HG03354 (cell line): ENCODE measurements at regions not wholly inside any gene's neighbourhood (a gene's known extent, or its start where the extent isn't known, plus 50 kb on each side); places are given as distances from the start of the nearest gene placed in this dataset.
"Not testable (repeated sequence)": the region's sequence is repeated elsewhere in the genome, so short reads cannot be mapped to it uniquely, and the experiment has no call there.

ENCODE experiments used
- ATAC-seq: cut with Tn5 transposase; IDR thresholded peaks from one replicate; pipeline ENCODE4 v1.9.1; 2021; ENCODE audit warnings: mild to moderate bottlenecking; ENCODE audit not compliant: unreplicated experiment, poor library complexity, severe bottlenecking

- no peak for ATAC-seq
Observed at GRCh38 chr20:48394415-48395081, 433.3 kb downstream of the PREX1 start.

GRCh38 chr20:48393737-48394314 lies 434.0 kb downstream of the PREX1 start:
- no peak for ATAC-seq

- no peak for ATAC-seq
Observed at GRCh38 chr20:48393311-48393685, 434.5 kb downstream of the PREX1 start.

- ATAC-seq = no peak
Observed at GRCh38 chr20:48392407-48393310, 435.1 kb downstream of the PREX1 start.

- ATAC-seq = no peak
Observed at GRCh38 chr20:48390981-48391380, 436.8 kb downstream of the PREX1 start.

- no peak for ATAC-seq
Observed at GRCh38 chr20:48387675-48388074, 440.1 kb downstream of the PREX1 start.

- ATAC-seq = no peak
Observed at GRCh38 chr20:48385527-48385926, 442.3 kb downstream of the PREX1 start.

- no peak for ATAC-seq
Observed at GRCh38 chr20:48385114-48385513, 442.7 kb downstream of the PREX1 start.

- ATAC-seq = no peak
Observed at GRCh38 chr20:48384147-48384818, 443.5 kb downstream of the PREX1 start.

- ATAC-seq = no peak
Observed at GRCh38 chr20:48383252-48383651, 444.5 kb downstream of the PREX1 start.

- ATAC-seq = no peak
Observed at GRCh38 chr20:48382304-48382703, 445.5 kb downstream of the PREX1 start.

GRCh38 chr20:48381353-48382120 lies 446.3 kb downstream of the PREX1 start:
- ATAC-seq = no peak

GRCh38 chr20:48380661-48381060 lies 447.1 kb downstream of the PREX1 start:
- no peak for ATAC-seq

- ATAC-seq = no peak
Observed at GRCh38 chr20:48378976-48379675, 448.7 kb downstream of the PREX1 start.

- no peak for ATAC-seq
Observed at GRCh38 chr20:48377940-48378339, 449.9 kb downstream of the PREX1 start.

GRCh38 chr20:48375804-48376203 lies 452.0 kb downstream of the PREX1 start:
- ATAC-seq = no peak

GRCh38 chr20:48374991-48375595 lies 452.7 kb downstream of the PREX1 start:
- ATAC-seq = no peak

GRCh38 chr20:48374031-48374907 lies 453.5 kb downstream of the PREX1 start:
- not testable (repeated sequence) for ATAC-seq
